BLaER1 (cell line): ENCODE measurements at regions not wholly inside any gene's neighbourhood (a gene's known extent, or its start where the extent isn't known, plus 50 kb on each side); places are given as distances from the start of the nearest gene placed in this dataset.

Experiments used
- H3K27ac ChIP-seq: shearing (Covaris generic); formaldehyde crosslinking; 2 replicates; pipeline ENCODE4 v1.8.1; 2022
- H3K27me3 ChIP-seq: shearing (Covaris generic); formaldehyde crosslinking; 2 replicates; pipeline ENCODE4 v1.8.1; 2022
- H3K36me3 ChIP-seq: shearing (Covaris generic); formaldehyde crosslinking; 2 replicates; pipeline ENCODE4 v1.8.1; 2022
- H3K4me1 ChIP-seq: shearing (Covaris generic); formaldehyde crosslinking; 2 replicates; pipeline ENCODE4 v1.8.1; 2022
- H3K4me2 ChIP-seq: shearing (Covaris generic); formaldehyde crosslinking; 2 replicates; pipeline ENCODE4 v1.8.1; 2022
- H3K4me3 ChIP-seq: shearing (Covaris generic); formaldehyde crosslinking; 2 replicates; pipeline ENCODE4 v1.8.1; 2022
- H3K9ac ChIP-seq: shearing (Covaris generic); formaldehyde crosslinking; 2 replicates; pipeline ENCODE4 v1.8.1; 2022
- H3K9me3 ChIP-seq: shearing (Covaris generic); formaldehyde crosslinking; 2 replicates; pipeline ENCODE4 v1.8.1; 2022
- H4K20me1 ChIP-seq: shearing (Covaris generic); formaldehyde crosslinking; 2 replicates; pipeline ENCODE4 v1.8.1; 2022
- Cebpa-rat ChIP-seq: shearing (Covaris generic); IDR thresholded peaks from 2 replicates; pipeline ENCODE4 v1.8.1; 2022

- H3K9me3 ChIP-seq = peaks cover 30% of the 10 kb centered on the region
- H3K9ac ChIP-seq = no peak overlapping the region
- TF ChIP-seq Cebpa-rat = no peak
These were observed 139.8 kb upstream of the COL5A1 start for GRCh38 chr9:134501761-134502265.

GRCh38 chr9:134502266-134502791, 139.3 kb upstream of the COL5A1 start:
- H3K9me3 ChIP-seq = peaks cover 30% of the 10 kb centered on the region
- no peaks in the 10 kb centered on the region for H4K20me1 ChIP-seq
- H3K9ac ChIP-seq = no peak overlapping the region
- no peak overlapping the region for H3K27ac ChIP-seq
- no peak for TF ChIP-seq Cebpa-rat
- peaks cover 8% of the 10 kb centered on the region; the same call in 1 of the 2 replicates for H3K36me3 ChIP-seq
- no peak overlapping the region for H3K4me3 ChIP-seq
- no peak overlapping the region for H3K4me2 ChIP-seq
- H3K4me1 ChIP-seq = peaks cover 9% of the 10 kb centered on the region; the same call in 1 of the 2 replicates
- peaks cover 24% of the 10 kb centered on the region for H3K27me3 ChIP-seq

More at GRCh38 chr9:134501761-134502265, 139.8 kb upstream of the COL5A1 start:
- Histone ChIP-seq H3K4me2 (no peak overlapping the region), H3K27me3 (peaks cover 24% of the 10 kb centered on the region), H4K20me1 (no peaks in the 10 kb centered on the region), H3K36me3 (peaks cover 8% of the 10 kb centered on the region; the same call in 1 of the 2 replicates), H3K4me1 (peaks cover 9% of the 10 kb centered on the region; the same call in 1 of the 2 replicates), H3K27ac (no peak overlapping the region), H3K4me3 (no peak overlapping the region)

GRCh38 chr9:134502809-134503211, 138.8 kb upstream of the COL5A1 start:
- peaks cover 30% of the 10 kb centered on the region for H3K9me3 ChIP-seq
- H3K27ac ChIP-seq = no peak overlapping the region
- H3K4me1 ChIP-seq = peaks cover 9% of the 10 kb centered on the region; the same call in 1 of the 2 replicates
- H3K36me3 ChIP-seq = peaks cover 8% of the 10 kb centered on the region; the same call in 1 of the 2 replicates
- peaks cover 24% of the 10 kb centered on the region for H3K27me3 ChIP-seq
- no peak overlapping the region for H3K4me2 ChIP-seq
- no peak overlapping the region for H3K4me3 ChIP-seq
- H3K9ac ChIP-seq = no peak overlapping the region
- no peaks in the 10 kb centered on the region for H4K20me1 ChIP-seq
- no peak for TF ChIP-seq Cebpa-rat

- no peak overlapping the region for H3K9ac ChIP-seq
- H3K9me3 ChIP-seq = peaks cover 30% of the 10 kb centered on the region
- H4K20me1 ChIP-seq = no peaks in the 10 kb centered on the region
- TF ChIP-seq Cebpa-rat = no peak
- H3K27me3 ChIP-seq = peaks cover 24% of the 10 kb centered on the region
- H3K4me2 ChIP-seq = no peak overlapping the region
- no peak overlapping the region for H3K27ac ChIP-seq
- peaks cover 8% of the 10 kb centered on the region; the same call in 1 of the 2 replicates for H3K36me3 ChIP-seq
- H3K4me1 ChIP-seq = peaks cover 3% of the 10 kb centered on the region; the same call in 1 of the 2 replicates
- no peak overlapping the region for H3K4me3 ChIP-seq
These were observed 138.1 kb upstream of the COL5A1 start for GRCh38 chr9:134503301-134504105.

GRCh38 chr9:134504106-134504385, 137.6 kb upstream of the COL5A1 start:
- no peaks in the 10 kb centered on the region for H3K4me1 ChIP-seq
- H3K27me3 ChIP-seq = peaks cover 24% of the 10 kb centered on the region
- no peak overlapping the region for H3K27ac ChIP-seq
- TF ChIP-seq Cebpa-rat = no peak
- H3K9me3 ChIP-seq = peaks cover 30% of the 10 kb centered on the region
- peaks cover 8% of the 10 kb centered on the region; the same call in 1 of the 2 replicates for H3K36me3 ChIP-seq
- no peak overlapping the region for H3K4me2 ChIP-seq
- H3K4me3 ChIP-seq = no peak overlapping the region
- no peaks in the 10 kb centered on the region for H4K20me1 ChIP-seq
- H3K9ac ChIP-seq = no peak overlapping the region

- H3K36me3 ChIP-seq = peaks cover 8% of the 10 kb centered on the region; the same call in 1 of the 2 replicates
- no peaks in the 10 kb centered on the region for H4K20me1 ChIP-seq
- no peak overlapping the region for H3K4me3 ChIP-seq
- no peak for TF ChIP-seq Cebpa-rat
- no peak overlapping the region for H3K4me2 ChIP-seq
- no peaks in the 10 kb centered on the region for H3K4me1 ChIP-seq
- H3K27ac ChIP-seq = no peak overlapping the region
- H3K27me3 ChIP-seq = peaks cover 24% of the 10 kb centered on the region
- no peak overlapping the region for H3K9ac ChIP-seq
- peaks cover 24% of the 10 kb centered on the region for H3K9me3 ChIP-seq
These were observed 136.6 kb upstream of the COL5A1 start for GRCh38 chr9:134505032-134505431.

GRCh38 chr9:134509281-134509680, 132.3 kb upstream of the COL5A1 start:
- Histone ChIP-seq H3K4me3 (no peak overlapping the region), H3K9ac (no peak overlapping the region), H4K20me1 (no peaks in the 10 kb centered on the region), H3K9me3 (peaks cover 9% of the 10 kb centered on the region), H3K4me2 (no peak overlapping the region), H3K4me1 (peaks cover 6% of the 10 kb centered on the region), H3K36me3 (no peaks in the 10 kb centered on the region), H3K27me3 (no peaks in the 10 kb centered on the region), H3K27ac (no peak overlapping the region)
- TF ChIP-seq Cebpa-rat = no peak

- H3K9ac ChIP-seq = no peak overlapping the region
- H3K4me1 ChIP-seq = peaks cover 6% of the 10 kb centered on the region
- H3K36me3 ChIP-seq = no peaks in the 10 kb centered on the region
- no peak for TF ChIP-seq Cebpa-rat
- peaks cover 13% of the 10 kb centered on the region for H3K9me3 ChIP-seq
- no peaks in the 10 kb centered on the region for H3K27me3 ChIP-seq
- H3K4me3 ChIP-seq = no peak overlapping the region
- H4K20me1 ChIP-seq = no peaks in the 10 kb centered on the region
- no peak overlapping the region for H3K27ac ChIP-seq
- no peak overlapping the region for H3K4me2 ChIP-seq
These were observed 131.8 kb upstream of the COL5A1 start for GRCh38 chr9:134509817-134510216.

- H3K4me2 ChIP-seq = no peak overlapping the region
- peaks cover 24% of the 10 kb centered on the region for H3K4me1 ChIP-seq
- no peaks in the 10 kb centered on the region for H3K27me3 ChIP-seq
- H3K4me3 ChIP-seq = no peak overlapping the region
- no peak overlapping the region for H3K27ac ChIP-seq
- no peak overlapping the region for H3K9ac ChIP-seq
- peaks cover 13% of the 10 kb centered on the region for H3K9me3 ChIP-seq
- H4K20me1 ChIP-seq = no peaks in the 10 kb centered on the region
- no peak for TF ChIP-seq Cebpa-rat
- no peaks in the 10 kb centered on the region for H3K36me3 ChIP-seq
These were observed 127.1 kb upstream of the COL5A1 start for GRCh38 chr9:134514503-134514902.

GRCh38 chr9:134515026-134515821, 126.4 kb upstream of the COL5A1 start:
- TF ChIP-seq Cebpa-rat = no peak
- peak overlapping the region; percentile 8; the same call in 1 of the 2 replicates for H3K4me2 ChIP-seq

More at GRCh38 chr9:134515026-134515821, 126.4 kb upstream of the COL5A1 start:
- H3K27ac ChIP-seq = no peak overlapping the region
- H4K20me1 ChIP-seq = no peaks in the 10 kb centered on the region
- no peak overlapping the region for H3K4me3 ChIP-seq
- no peak overlapping the region for H3K9ac ChIP-seq
- H3K4me1 ChIP-seq = peaks cover 31% of the 10 kb centered on the region
- no peaks in the 10 kb centered on the region for H3K36me3 ChIP-seq
- no peaks in the 10 kb centered on the region for H3K27me3 ChIP-seq
- peaks cover 13% of the 10 kb centered on the region for H3K9me3 ChIP-seq
